ENCODE measurements at regions not wholly inside any gene's neighbourhood (a gene's known extent, or its start where the extent isn't known, plus 50 kb on each side); places are given as distances from the start of the nearest gene placed in this dataset.

DNA sequence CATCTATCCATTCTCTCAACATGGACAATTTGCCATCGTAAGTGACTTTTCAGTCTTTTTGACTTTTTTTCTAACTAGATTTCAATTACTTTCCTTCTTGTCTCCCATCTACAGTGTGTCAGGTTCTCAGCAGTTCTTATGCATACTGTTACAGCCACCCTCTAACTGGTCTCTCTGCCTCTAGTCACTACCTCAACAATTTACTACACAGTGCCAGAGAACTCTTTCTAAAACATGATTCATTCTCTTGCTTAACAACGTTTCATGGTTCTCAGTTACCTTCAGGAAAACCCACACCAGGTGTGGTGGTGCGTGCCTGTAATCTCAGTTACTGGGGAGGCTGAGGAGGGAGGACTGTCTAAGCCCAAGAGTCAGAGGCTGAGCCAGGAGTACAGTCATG is 95.4 kb downstream of the DIPK2A start:
- TF ChIP-seq EZH2 (IDR thresholded peaks at IDR 0.05; ENCODE audit: low read depth): no peak
- no peak for TF ChIP-seq CTCF (conservative IDR thresholded peaks at IDR 0.05)

Measured in PC-9 (cell line).